Urothelium cell line (cell line): ENCODE measurements at regions not wholly inside any gene's neighbourhood (a gene's known extent, or its start where the extent isn't known, plus 50 kb on each side); places are given as distances from the start of the nearest gene placed in this dataset.

ENCODE experiments used
- DNase-seq: peaks from one replicate; pipeline ENCODE4 v3.0.0; 2011; ENCODE audit warnings: low spot score, mixed read lengths
- FAIRE-seq: peaks from 2 replicates; lab custom pipeline; 2011; peaks lifted over from hg19 to GRCh38; lab: Jason Lieb, UNC

- FAIRE-seq (no peak), DNase-seq (no peak)
Measured at GRCh38 chr21:16678429-16679160, 834.2 kb upstream of the CXADR start.

- FAIRE-seq (no peak), DNase-seq (no peak)
Measured at GRCh38 chr21:16695074-16695473, 817.8 kb upstream of the CXADR start.

- FAIRE-seq, result no peak
- no peak for DNase-seq
Measured at GRCh38 chr21:16707274-16707673, 805.6 kb upstream of the CXADR start.

- DNase-seq (peak; percentile 10), FAIRE-seq (no peak)
Measured at GRCh38 chr21:16708101-16708835, 804.6 kb upstream of the CXADR start.

- DNase-seq (peak; percentile 7), FAIRE-seq (no peak)
Measured at GRCh38 chr21:16709866-16710550, 802.8 kb upstream of the CXADR start.

GRCh38 chr21:16711757-16712156 is 801.1 kb upstream of the CXADR start:
- FAIRE-seq (no peak), DNase-seq (no peak)

- DNase-seq (no peak), FAIRE-seq (no peak)
Measured at GRCh38 chr21:16713331-16714117, 799.3 kb upstream of the CXADR start.

- DNase-seq (no peak), FAIRE-seq (no peak)
Measured at GRCh38 chr21:16740511-16740910, 772.3 kb upstream of the CXADR start.

- no peak for FAIRE-seq
Measured at GRCh38 chr21:16741141-16741665, 771.6 kb upstream of the CXADR start.

GRCh38 chr21:16742131-16742641 is 770.7 kb upstream of the CXADR start:
- no peak for FAIRE-seq
- no peak for DNase-seq

More at GRCh38 chr21:16741141-16741665, 771.6 kb upstream of the CXADR start:
- DNase-seq, result no peak

- FAIRE-seq, result no peak
- no peak for DNase-seq
Measured at GRCh38 chr21:16742741-16743140, 770.1 kb upstream of the CXADR start.

- DNase-seq, result no peak
- FAIRE-seq, result no peak
Measured at GRCh38 chr21:16743317-16743716, 769.5 kb upstream of the CXADR start.

- DNase-seq (no peak), FAIRE-seq (no peak)
Measured at GRCh38 chr21:16750926-16751325, 761.9 kb upstream of the CXADR start.

GRCh38 chr21:16751695-16752474 is 761.0 kb upstream of the CXADR start:
- DNase-seq (no peak), FAIRE-seq (no peak)

GRCh38 chr21:16752475-16752857 is 760.4 kb upstream of the CXADR start:
- DNase-seq (no peak), FAIRE-seq (no peak)

- FAIRE-seq (no peak), DNase-seq (no peak)
Measured at GRCh38 chr21:16755061-16755460, 757.8 kb upstream of the CXADR start.

- FAIRE-seq (no peak), DNase-seq (no peak)
Measured at GRCh38 chr21:16767201-16767600, 745.6 kb upstream of the CXADR start.

GRCh38 chr21:16768096-16768495 is 744.7 kb upstream of the CXADR start:
- no peak for DNase-seq
- no peak for FAIRE-seq

GRCh38 chr21:16770266-16770665 is 742.6 kb upstream of the CXADR start:
- DNase-seq (no peak), FAIRE-seq (no peak)

GRCh38 chr21:16773206-16773605 is 739.6 kb upstream of the CXADR start:
- no peak for DNase-seq
- FAIRE-seq, result no peak
